ENCODE measurements at regions not wholly inside any gene's neighbourhood (a gene's known extent, or its start where the extent isn't known, plus 50 kb on each side); places are given as distances from the start of the nearest gene placed in this dataset.

- no peak for TF ChIP-seq CTCF (IDR thresholded peaks at IDR 0.05; ENCODE audit: insufficient read depth, low read depth, low read length)
- H3K4me3 ChIP-seq (ENCODE audit: low read depth, low read length) = no peak overlapping the region
- peak; percentile 62 for DNase-seq (ENCODE audit: low read depth)
Observed at GRCh38 chr5:125274938-125275724, 528.7 kb upstream of the ZNF608 start.

- H3K4me3 ChIP-seq (ENCODE audit: low read depth, low read length) = no peak overlapping the region
- TF ChIP-seq CTCF (IDR thresholded peaks at IDR 0.05; ENCODE audit: insufficient read depth, low read depth, low read length) = no peak
- DNase-seq (ENCODE audit: low read depth) = no peak
Observed at GRCh38 chr5:125275725-125276090, 529.3 kb upstream of the ZNF608 start.

GRCh38 chr5:125276096-125276495 is 529.7 kb upstream of the ZNF608 start:
- H3K4me3 ChIP-seq (ENCODE audit: low read depth, low read length) = no peak overlapping the region
- no peak for DNase-seq (ENCODE audit: low read depth)
- no peak for TF ChIP-seq CTCF (IDR thresholded peaks at IDR 0.05; ENCODE audit: insufficient read depth, low read depth, low read length)

- DNase-seq (ENCODE audit: low read depth) = peak; percentile 43
- no peak overlapping the region for H3K4me3 ChIP-seq (ENCODE audit: low read depth, low read length)
- no peak for TF ChIP-seq CTCF (IDR thresholded peaks at IDR 0.05; ENCODE audit: insufficient read depth, low read depth, low read length)
Observed at GRCh38 chr5:125277494-125278154, 531.2 kb upstream of the ZNF608 start.

GRCh38 chr5:125278711-125279110 is 532.3 kb upstream of the ZNF608 start:
- TF ChIP-seq CTCF (IDR thresholded peaks at IDR 0.05; ENCODE audit: insufficient read depth, low read depth, low read length) = no peak
- no peak for DNase-seq (ENCODE audit: low read depth)
- H3K4me3 ChIP-seq (ENCODE audit: low read depth, low read length) = no peak overlapping the region

- no peak for TF ChIP-seq CTCF (IDR thresholded peaks at IDR 0.05; ENCODE audit: insufficient read depth, low read depth, low read length)
- no peak overlapping the region for H3K4me3 ChIP-seq (ENCODE audit: low read depth, low read length)
- peak; percentile 37 for DNase-seq (ENCODE audit: low read depth)
Observed at GRCh38 chr5:125281667-125282066, 535.2 kb upstream of the ZNF608 start.

Measured in fibroblast of villous mesenchyme (primary cell).